ENCODE measurements at regions not wholly inside any gene's neighbourhood (a gene's known extent, or its start where the extent isn't known, plus 50 kb on each side); places are given as distances from the start of the nearest gene placed in this dataset.

DNA sequence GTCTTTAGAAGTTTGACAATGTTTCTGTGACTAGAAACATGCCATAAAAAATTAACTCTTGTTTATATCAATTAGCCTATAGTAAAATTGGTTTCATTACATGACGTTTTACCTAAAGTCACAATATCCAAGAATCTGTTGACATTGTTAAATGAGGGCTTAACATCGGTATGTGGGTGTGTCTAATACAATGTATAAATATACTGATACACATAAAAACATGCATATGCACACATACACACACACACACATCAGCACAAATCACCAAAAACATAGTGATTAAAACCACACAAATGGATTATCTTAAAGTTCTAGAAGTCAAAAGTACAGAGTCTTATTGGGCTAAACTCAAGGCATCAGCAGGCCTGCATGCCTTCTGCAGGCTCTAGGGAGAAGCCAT lies 456.7 kb downstream of the NTRK3 start:
- no peak for TF ChIP-seq CTCF (IDR thresholded peaks at IDR 0.05)
- TF ChIP-seq POLR2A (IDR thresholded peaks at IDR 0.05): no peak

Data from body of pancreas (tissue), 4 donors.